Fibroblast of skin of back (primary cell): ENCODE measurements at regions not wholly inside any gene's neighbourhood (a gene's known extent, or its start where the extent isn't known, plus 50 kb on each side); places are given as distances from the start of the nearest gene placed in this dataset.
"Not testable (repeated sequence)": the region's sequence is repeated elsewhere in the genome, so short reads cannot be mapped to it uniquely, and the experiment has no call there.

Experiments used
- DNase-seq: peaks from one replicate; pipeline ENCODE4 v3.0.0-alpha.2; 2013

- DNase-seq = no peak
These were observed 49.9 kb upstream of the CAPRIN1 start for GRCh38 chr11:34001557-34002064.

- no peak for DNase-seq
These were observed 52.1 kb upstream of the CAPRIN1 start for GRCh38 chr11:33999393-33999792.

GRCh38 chr11:33997584-33998251 is 53.8 kb upstream of the CAPRIN1 start:
- DNase-seq = peak; percentile 4

GRCh38 chr11:33996498-33997454 is 54.8 kb upstream of the CAPRIN1 start:
- DNase-seq = peak; percentile 63

- no peak for DNase-seq
These were observed 56.6 kb upstream of the CAPRIN1 start for GRCh38 chr11:33994937-33995336.

- not testable (repeated sequence) for DNase-seq
These were observed 60.4 kb upstream of the CAPRIN1 start for GRCh38 chr11:33991136-33991535.

GRCh38 chr11:33990131-33990530 is 61.4 kb upstream of the CAPRIN1 start:
- DNase-seq = not testable (repeated sequence)

- no peak for DNase-seq
These were observed 62.1 kb upstream of the CAPRIN1 start for GRCh38 chr11:33989461-33989860.

GRCh38 chr11:33988586-33989370 is 62.8 kb upstream of the CAPRIN1 start:
- no peak for DNase-seq

GRCh38 chr11:33987975-33988580 is 63.5 kb upstream of the CAPRIN1 start:
- peak; percentile 74 for DNase-seq

- DNase-seq = no peak
These were observed 64.0 kb upstream of the CAPRIN1 start for GRCh38 chr11:33987545-33987944.

GRCh38 chr11:33986597-33987501 is 64.7 kb upstream of the CAPRIN1 start:
- DNase-seq = not testable (repeated sequence)

- DNase-seq = no peak
These were observed 66.7 kb upstream of the CAPRIN1 start for GRCh38 chr11:33984682-33985389.

- DNase-seq = no peak
These were observed 68.9 kb upstream of the CAPRIN1 start for GRCh38 chr11:33982661-33983060.

GRCh38 chr11:33980897-33981296 is 70.6 kb upstream of the CAPRIN1 start:
- no peak for DNase-seq

- no peak for DNase-seq
These were observed 73.2 kb upstream of the CAPRIN1 start for GRCh38 chr11:33978376-33978775.

- no peak for DNase-seq
These were observed 73.9 kb upstream of the CAPRIN1 start for GRCh38 chr11:33977676-33978075.

GRCh38 chr11:33976495-33977199 is 74.9 kb upstream of the CAPRIN1 start:
- DNase-seq = no peak

GRCh38 chr11:33974804-33975203 is 76.7 kb upstream of the CAPRIN1 start:
- no peak for DNase-seq

GRCh38 chr11:33971530-33971929 is 79.7 kb upstream of the LMO2 start:
- DNase-seq = not testable (repeated sequence)
